HEK293 (cell line): ENCODE measurements at regions not wholly inside any gene's neighbourhood (a gene's known extent, or its start where the extent isn't known, plus 50 kb on each side); places are given as distances from the start of the nearest gene placed in this dataset.

Source experiments
- CTCF ChIA-PET: fragments of 350-600 bp; formaldehyde crosslinking; extraction: SDS; loops from one replicate; lab custom pipeline; 2021; ENCODE audit warnings: antibody characterized with exemption; lab: Yijun Ruan, JAX
- POLR2A ChIA-PET: fragments of 300-600 bp; formaldehyde crosslinking; extraction: SDS; loops from one replicate; lab custom pipeline; 2020; ENCODE audit warnings: antibody characterized with exemption, inconsistent platforms; lab: Yijun Ruan, JAX
- H3K27ac ChIP-seq: fragments of 200-500 bp; sonication (Bioruptor generic); 2 replicates; pipeline ENCODE4 v1.5.1; 2014; ENCODE audit warnings: low read depth, low read length, control low read depth, inconsistent platforms; ENCODE audit errors: extremely low read depth
- H3K36me3 ChIP-seq, 2 experiments: fragments of 200-500 bp in 1 of 2; sonication (Bioruptor generic) in 1 of 2; 1 replicate in 1 of 2; 2 replicates in 1 of 2; pipeline ENCODE4 v1.5.1; 2014 to 2017; ENCODE audit warnings: inconsistent platforms in 2 of 2, low read length in 2 of 2; ENCODE audit not compliant: control insufficient read depth in 2 of 2, insufficient read depth in 1 of 2
- H3K4me1 ChIP-seq: fragments of 200-500 bp; sonication (Bioruptor generic); 2 replicates; pipeline ENCODE4 v1.5.1; 2014; ENCODE audit warnings: mild to moderate bottlenecking, low read length, inconsistent platforms; ENCODE audit not compliant: control insufficient read depth, insufficient read depth
- H3K4me3 ChIP-seq: 2 replicates; pipeline ENCODE4 v1.5.1; 2011; ENCODE audit warnings: low read depth, mild to moderate bottlenecking, control low read depth, low read length, moderate library complexity
- H3K9me3 ChIP-seq: fragments of 200-500 bp; sonication (Bioruptor generic); 2 replicates; pipeline ENCODE4 v1.5.1; 2014; ENCODE audit warnings: low read depth, low read length, inconsistent platforms; ENCODE audit not compliant: control insufficient read depth, insufficient read depth
- ATF2 ChIP-seq: fragments of 450-650 bp; formaldehyde crosslinking; IDR thresholded peaks from 2 replicates; pipeline ENCODE4 v1.5.1; 2016; ENCODE audit warnings: missing biosample characterization, missing genetic modification characterization, low read depth
- BCL11A ChIP-seq: fragments of 450-650 bp; formaldehyde crosslinking; IDR thresholded peaks from 2 replicates; pipeline ENCODE4 v1.5.1; 2016; ENCODE audit warnings: low read depth, missing biosample characterization, missing genetic modification characterization
- HOXD13 ChIP-seq: sonication (generic); formaldehyde crosslinking; IDR thresholded peaks from 2 replicates; pipeline ENCODE4 v1.8.0; 2022; ENCODE audit warnings: missing genetic modification reagents, borderline replicate concordance
- INSM2 ChIP-seq: fragments of 450-650 bp; formaldehyde crosslinking; IDR thresholded peaks from 2 replicates; pipeline ENCODE4 v1.5.1; 2016; ENCODE audit warnings: missing biosample characterization, missing genetic modification characterization
- KLF9 ChIP-seq: fragments of 450-650 bp; formaldehyde crosslinking; IDR thresholded peaks from 2 replicates; pipeline ENCODE4 v1.5.1; 2016; ENCODE audit warnings: missing biosample characterization, missing genetic modification characterization, low read depth
- MEIS1 ChIP-seq: sonication (generic); formaldehyde crosslinking; IDR thresholded peaks from 2 replicates; pipeline ENCODE4 v1.8.1; 2022; ENCODE audit warnings: missing genetic modification reagents, mild to moderate bottlenecking, borderline replicate concordance
- MYNN ChIP-seq: fragments of 450-650 bp; formaldehyde crosslinking; IDR thresholded peaks from 2 replicates; pipeline ENCODE4 v1.5.1; 2016; ENCODE audit warnings: missing biosample characterization, missing genetic modification characterization, borderline replicate concordance
- PRDM1 ChIP-seq: fragments of 450-650 bp; formaldehyde crosslinking; IDR thresholded peaks from 2 replicates; pipeline ENCODE4; 2016; ENCODE audit warnings: missing biosample characterization, missing genetic modification characterization
- SP7 ChIP-seq: fragments of 450-650 bp; formaldehyde crosslinking; IDR thresholded peaks from 2 replicates; pipeline ENCODE4 v1.5.1; 2016; ENCODE audit warnings: missing biosample characterization, missing genetic modification characterization
- TSHZ1 ChIP-seq: fragments of 450-650 bp; formaldehyde crosslinking; IDR thresholded peaks from 2 replicates; pipeline ENCODE4 v1.5.1; 2016; ENCODE audit warnings: missing biosample characterization, missing genetic modification characterization, borderline replicate concordance
- ZFP3 ChIP-seq: fragments of 450-650 bp; formaldehyde crosslinking; IDR thresholded peaks from 2 replicates; pipeline ENCODE4 v1.5.1; 2016; ENCODE audit warnings: low read depth, missing biosample characterization, missing genetic modification characterization
- ZNF148 ChIP-seq: fragments of 450-650 bp; formaldehyde crosslinking; IDR thresholded peaks from 2 replicates; pipeline ENCODE4 v1.5.0; 2017; ENCODE audit warnings: missing biosample characterization, missing genetic modification characterization, borderline replicate concordance
- ZNF157 ChIP-seq: fragments of 450-650 bp; formaldehyde crosslinking; IDR thresholded peaks from 2 replicates; pipeline ENCODE4 v1.5.1; 2016; ENCODE audit warnings: missing biosample characterization, missing genetic modification characterization
- ZNF214 ChIP-seq: fragments of 450-650 bp; formaldehyde crosslinking; IDR thresholded peaks from 2 replicates; pipeline ENCODE4 v1.5.1; 2017; ENCODE audit warnings: missing biosample characterization, mild to moderate bottlenecking, missing genetic modification characterization, borderline replicate concordance
- ZNF404 ChIP-seq: fragments of 450-650 bp; formaldehyde crosslinking; IDR thresholded peaks from 2 replicates; pipeline ENCODE4 v1.5.1; 2017; ENCODE audit warnings: missing biosample characterization, missing genetic modification characterization
- ZNF449 ChIP-seq: fragments of 450-650 bp; formaldehyde crosslinking; IDR thresholded peaks from 2 replicates; pipeline ENCODE4 v1.5.1; 2017; ENCODE audit warnings: missing biosample characterization, mild to moderate bottlenecking, missing genetic modification characterization, moderate library complexity
- ZNF514 ChIP-seq: fragments of 450-650 bp; formaldehyde crosslinking; IDR thresholded peaks from 2 replicates; pipeline ENCODE4 v1.5.1; 2016; ENCODE audit warnings: missing biosample characterization, missing genetic modification characterization
- ZNF521 ChIP-seq: fragments of 450-650 bp; formaldehyde crosslinking; IDR thresholded peaks from 2 replicates; pipeline ENCODE4 v1.5.1; 2017; ENCODE audit warnings: missing biosample characterization, mild to moderate bottlenecking, missing genetic modification characterization
- ZNF747 ChIP-seq: fragments of 450-650 bp; formaldehyde crosslinking; IDR thresholded peaks from 2 replicates; pipeline ENCODE4 v1.5.1; 2016; ENCODE audit warnings: missing biosample characterization, missing genetic modification characterization
- ZSCAN4 ChIP-seq: fragments of 450-650 bp; formaldehyde crosslinking; IDR thresholded peaks from 2 replicates; pipeline ENCODE4 v1.5.1; 2017; ENCODE audit warnings: missing biosample characterization, missing genetic modification characterization

- CTCF ChIA-PET, result no interaction called here
- no peak for TF ChIP-seq INSM2
- TF ChIP-seq ZFP3, result no peak
- TF ChIP-seq TSHZ1 (tag by site-specific recombination), result no peak
- no peak for TF ChIP-seq SP7 (tag by site-specific recombination)
- no peak for TF ChIP-seq ZNF449 (tag by site-specific recombination)
- no peak for TF ChIP-seq ATF2 (tag by site-specific recombination)
- no peak for TF ChIP-seq BCL11A (tag by site-specific recombination)
- no peak for TF ChIP-seq HOXD13 (CRISPR knock-in tag)
- TF ChIP-seq ZNF521, result no peak
- no peak for TF ChIP-seq ZNF747 (tag by site-specific recombination)
- TF ChIP-seq MEIS1 (CRISPR knock-in tag), result no peak
- TF ChIP-seq ZNF148 (tag by site-specific recombination), result no peak
- TF ChIP-seq PRDM1 (tag by site-specific recombination), result no peak
- no peak for TF ChIP-seq ZNF214 (tag by site-specific recombination)
- TF ChIP-seq ZNF514, result no peak
- TF ChIP-seq KLF9 (tag by site-specific recombination), result no peak
- TF ChIP-seq MYNN (tag by site-specific recombination), result no peak
- no peak for TF ChIP-seq ZSCAN4 (tag by site-specific recombination)
- TF ChIP-seq ZNF157 (tag by site-specific recombination), result no peak
- no peak for TF ChIP-seq ZNF404 (tag by site-specific recombination)
- H3K36me3 ChIP-seq, result no peaks in the 10 kb centered on the region
- no peak overlapping the region for H3K27ac ChIP-seq
- POLR2A ChIA-PET, result no interaction called here
- no peaks in the 10 kb centered on the region; the same call in 1 of the 2 replicates for H3K4me1 ChIP-seq
- H3K9me3 ChIP-seq, result no peaks in the 10 kb centered on the region
- H3K4me3 ChIP-seq, result no peak overlapping the region
These were observed 69.6 kb upstream of the FOXA2 start for GRCh38 chr20:22653658-22654642.
